HEK293 (cell line): ENCODE measurements at regions not wholly inside any gene's neighbourhood (a gene's known extent, or its start where the extent isn't known, plus 50 kb on each side); places are given as distances from the start of the nearest gene placed in this dataset.
"Not testable (repeated sequence)": the region's sequence is repeated elsewhere in the genome, so short reads cannot be mapped to it uniquely, and the experiment has no call there.

Experiments
- KLF10 ChIP-seq: fragments of 450-650 bp; IDR thresholded peaks from 2 replicates; pipeline ENCODE4 v1.5.1; 2018; ENCODE audit warnings: missing biosample characterization, mild to moderate bottlenecking, missing genetic modification characterization
- SETDB1 ChIP-seq: IDR thresholded peaks from one replicate; pipeline ENCODE4 v1.6.1; 2017; ENCODE audit warnings: mild to moderate bottlenecking, low read length, moderate library complexity, mixed read lengths; ENCODE audit not compliant: insufficient read length
- SP7 ChIP-seq: fragments of 450-650 bp; formaldehyde crosslinking; IDR thresholded peaks from 2 replicates; pipeline ENCODE4 v1.5.1; 2016; ENCODE audit warnings: missing biosample characterization, missing genetic modification characterization
- ZBTB21 ChIP-seq: fragments of 450-650 bp; formaldehyde crosslinking; IDR thresholded peaks from 2 replicates; pipeline ENCODE4 v1.5.1; 2017; ENCODE audit warnings: missing biosample characterization, missing genetic modification characterization
- ZNF221 ChIP-seq: fragments of 450-650 bp; formaldehyde crosslinking; IDR thresholded peaks from 2 replicates; pipeline ENCODE4 v1.5.1; 2017; ENCODE audit warnings: missing biosample characterization, missing genetic modification characterization, borderline replicate concordance
- ZNF311 ChIP-seq: fragments of 450-650 bp; formaldehyde crosslinking; IDR thresholded peaks from 2 replicates; pipeline ENCODE4 v1.5.1; 2017; ENCODE audit warnings: missing biosample characterization, missing genetic modification characterization, borderline replicate concordance
- TF ChIP-seq, protein P1 (sequence below): fragments of 450-650 bp; formaldehyde crosslinking; IDR thresholded peaks from 2 replicates; pipeline ENCODE4 v1.5.1; 2016; ENCODE audit warnings: missing biosample characterization, missing genetic modification characterization
- TF ChIP-seq, protein P2 (sequence below): fragments of 450-650 bp; formaldehyde crosslinking; IDR thresholded peaks from 2 replicates; pipeline ENCODE4 v1.5.1; 2016; ENCODE audit warnings: missing biosample characterization, missing genetic modification characterization
- TF ChIP-seq, protein P3 (sequence below): fragments of 450-650 bp; formaldehyde crosslinking; IDR thresholded peaks from 2 replicates; pipeline ENCODE4 v1.5.1; 2016; ENCODE audit warnings: missing biosample characterization, missing genetic modification characterization
- TF ChIP-seq, protein P4 (sequence below): fragments of 450-650 bp; formaldehyde crosslinking; IDR thresholded peaks from 2 replicates; pipeline ENCODE4 v1.5.1; 2016; ENCODE audit warnings: missing biosample characterization, missing genetic modification characterization, low read depth

DNA sequence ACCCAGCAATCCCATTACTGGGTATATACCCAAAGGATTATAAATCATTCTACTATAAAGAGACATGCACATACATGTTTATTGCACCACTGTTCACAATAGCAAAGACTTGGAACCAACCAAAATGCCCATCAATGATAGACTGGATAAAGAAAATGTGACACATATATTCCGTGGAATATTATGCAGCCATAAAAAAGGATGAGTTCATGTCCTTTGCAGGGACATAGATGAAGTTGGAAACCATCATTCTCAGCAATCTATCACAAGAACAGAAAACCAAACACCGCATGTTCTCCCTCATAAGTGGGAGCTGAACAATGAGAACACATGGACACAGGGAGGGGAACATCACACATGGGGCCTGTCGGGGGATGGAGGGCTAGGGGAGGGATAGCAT is 113.2 kb upstream of the PRSS1 start:
- TF ChIP-seq, protein P1, sequence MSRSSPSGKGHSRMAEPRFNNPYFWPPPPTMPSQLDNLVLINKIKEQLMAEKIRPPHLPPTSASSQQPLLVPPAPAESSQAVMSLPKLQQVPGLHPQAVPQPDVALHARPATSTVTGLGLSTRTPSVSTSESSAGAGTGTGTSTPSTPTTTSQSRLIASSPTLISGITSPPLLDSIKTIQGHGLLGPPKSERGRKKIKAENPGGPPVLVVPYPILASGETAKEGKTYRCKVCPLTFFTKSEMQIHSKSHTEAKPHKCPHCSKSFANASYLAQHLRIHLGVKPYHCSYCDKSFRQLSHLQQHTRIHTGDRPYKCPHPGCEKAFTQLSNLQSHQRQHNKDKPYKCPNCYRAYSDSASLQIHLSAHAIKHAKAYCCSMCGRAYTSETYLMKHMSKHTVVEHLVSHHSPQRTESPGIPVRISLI (tag by site-specific recombination), result not testable (repeated sequence)
- TF ChIP-seq KLF10 (tag by site-specific recombination); ZNF221; SETDB1; SP7; ZNF311; ZBTB21 (tag by site-specific recombination): not testable (repeated sequence)
- TF ChIP-seq, protein P2, sequence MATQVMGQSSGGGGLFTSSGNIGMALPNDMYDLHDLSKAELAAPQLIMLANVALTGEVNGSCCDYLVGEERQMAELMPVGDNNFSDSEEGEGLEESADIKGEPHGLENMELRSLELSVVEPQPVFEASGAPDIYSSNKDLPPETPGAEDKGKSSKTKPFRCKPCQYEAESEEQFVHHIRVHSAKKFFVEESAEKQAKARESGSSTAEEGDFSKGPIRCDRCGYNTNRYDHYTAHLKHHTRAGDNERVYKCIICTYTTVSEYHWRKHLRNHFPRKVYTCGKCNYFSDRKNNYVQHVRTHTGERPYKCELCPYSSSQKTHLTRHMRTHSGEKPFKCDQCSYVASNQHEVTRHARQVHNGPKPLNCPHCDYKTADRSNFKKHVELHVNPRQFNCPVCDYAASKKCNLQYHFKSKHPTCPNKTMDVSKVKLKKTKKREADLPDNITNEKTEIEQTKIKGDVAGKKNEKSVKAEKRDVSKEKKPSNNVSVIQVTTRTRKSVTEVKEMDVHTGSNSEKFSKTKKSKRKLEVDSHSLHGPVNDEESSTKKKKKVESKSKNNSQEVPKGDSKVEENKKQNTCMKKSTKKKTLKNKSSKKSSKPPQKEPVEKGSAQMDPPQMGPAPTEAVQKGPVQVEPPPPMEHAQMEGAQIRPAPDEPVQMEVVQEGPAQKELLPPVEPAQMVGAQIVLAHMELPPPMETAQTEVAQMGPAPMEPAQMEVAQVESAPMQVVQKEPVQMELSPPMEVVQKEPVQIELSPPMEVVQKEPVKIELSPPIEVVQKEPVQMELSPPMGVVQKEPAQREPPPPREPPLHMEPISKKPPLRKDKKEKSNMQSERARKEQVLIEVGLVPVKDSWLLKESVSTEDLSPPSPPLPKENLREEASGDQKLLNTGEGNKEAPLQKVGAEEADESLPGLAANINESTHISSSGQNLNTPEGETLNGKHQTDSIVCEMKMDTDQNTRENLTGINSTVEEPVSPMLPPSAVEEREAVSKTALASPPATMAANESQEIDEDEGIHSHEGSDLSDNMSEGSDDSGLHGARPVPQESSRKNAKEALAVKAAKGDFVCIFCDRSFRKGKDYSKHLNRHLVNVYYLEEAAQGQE, result not testable (repeated sequence)
- TF ChIP-seq, protein P3, sequence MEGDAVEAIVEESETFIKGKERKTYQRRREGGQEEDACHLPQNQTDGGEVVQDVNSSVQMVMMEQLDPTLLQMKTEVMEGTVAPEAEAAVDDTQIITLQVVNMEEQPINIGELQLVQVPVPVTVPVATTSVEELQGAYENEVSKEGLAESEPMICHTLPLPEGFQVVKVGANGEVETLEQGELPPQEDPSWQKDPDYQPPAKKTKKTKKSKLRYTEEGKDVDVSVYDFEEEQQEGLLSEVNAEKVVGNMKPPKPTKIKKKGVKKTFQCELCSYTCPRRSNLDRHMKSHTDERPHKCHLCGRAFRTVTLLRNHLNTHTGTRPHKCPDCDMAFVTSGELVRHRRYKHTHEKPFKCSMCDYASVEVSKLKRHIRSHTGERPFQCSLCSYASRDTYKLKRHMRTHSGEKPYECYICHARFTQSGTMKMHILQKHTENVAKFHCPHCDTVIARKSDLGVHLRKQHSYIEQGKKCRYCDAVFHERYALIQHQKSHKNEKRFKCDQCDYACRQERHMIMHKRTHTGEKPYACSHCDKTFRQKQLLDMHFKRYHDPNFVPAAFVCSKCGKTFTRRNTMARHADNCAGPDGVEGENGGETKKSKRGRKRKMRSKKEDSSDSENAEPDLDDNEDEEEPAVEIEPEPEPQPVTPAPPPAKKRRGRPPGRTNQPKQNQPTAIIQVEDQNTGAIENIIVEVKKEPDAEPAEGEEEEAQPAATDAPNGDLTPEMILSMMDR, result not testable (repeated sequence)
- TF ChIP-seq, protein P4, sequence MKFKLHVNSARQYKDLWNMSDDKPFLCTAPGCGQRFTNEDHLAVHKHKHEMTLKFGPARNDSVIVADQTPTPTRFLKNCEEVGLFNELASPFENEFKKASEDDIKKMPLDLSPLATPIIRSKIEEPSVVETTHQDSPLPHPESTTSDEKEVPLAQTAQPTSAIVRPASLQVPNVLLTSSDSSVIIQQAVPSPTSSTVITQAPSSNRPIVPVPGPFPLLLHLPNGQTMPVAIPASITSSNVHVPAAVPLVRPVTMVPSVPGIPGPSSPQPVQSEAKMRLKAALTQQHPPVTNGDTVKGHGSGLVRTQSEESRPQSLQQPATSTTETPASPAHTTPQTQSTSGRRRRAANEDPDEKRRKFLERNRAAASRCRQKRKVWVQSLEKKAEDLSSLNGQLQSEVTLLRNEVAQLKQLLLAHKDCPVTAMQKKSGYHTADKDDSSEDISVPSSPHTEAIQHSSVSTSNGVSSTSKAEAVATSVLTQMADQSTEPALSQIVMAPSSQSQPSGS, result not testable (repeated sequence)
